PC-3 (cell line): ENCODE measurements at regions not wholly inside any gene's neighbourhood (a gene's known extent, or its start where the extent isn't known, plus 50 kb on each side); places are given as distances from the start of the nearest gene placed in this dataset.

Source experiments
- ATAC-seq: fragments of 200-7000 bp; cut with Tn5 transposase; 2 replicates; pipeline ENCODE4 v1.9.1; 2020; ENCODE audit warnings: mild to moderate bottlenecking, moderate library complexity
- BruUV-seq: library from RNA; stranded (reverse); fragments of 400-500 nt; replicated peaks from 2 replicates; lab custom pipeline; 2021; lab: Mats Ljungman, UMichigan
- CTCF ChIA-PET: fragments of 300-600 bp; sonication (Branson Sonifier 250); formaldehyde crosslinking; loops from one replicate; lab custom pipeline; 2022; ENCODE audit warnings: antibody characterized with exemption; lab: Charles Lee
- POLR2A ChIA-PET: fragments of 300-600 bp; sonication (Branson Sonifier 250); formaldehyde crosslinking; loops from one replicate; lab custom pipeline; 2022; ENCODE audit warnings: antibody characterized with exemption; ENCODE audit not compliant: unreplicated experiment; lab: Charles Lee
- DNase-seq: peaks from one replicate; pipeline ENCODE4 v3.0.0-alpha.2; 2015
- H2AFZ ChIP-seq: fragments of 300-600 bp; sonication (generic); 2 replicates; pipeline ENCODE4 v1.6.0; 2016; ENCODE audit warnings: antibody characterized with exemption, low read length
- H3F3A ChIP-seq: fragments of 300-600 bp; sonication (generic); one replicate; pipeline ENCODE4 v1.6.0; 2017; ENCODE audit warnings: antibody characterized with exemption, low read length, control low read depth, mild to moderate bottlenecking; ENCODE audit not compliant: unreplicated experiment
- H3K27ac ChIP-seq: fragments of 300-600 bp; sonication (generic); 2 replicates; pipeline ENCODE4 v1.5.1; 2016; ENCODE audit warnings: mild to moderate bottlenecking, low read length
- H3K27me3 ChIP-seq: fragments of 300-600 bp; sonication (generic); 2 replicates; pipeline ENCODE4 v1.6.1; 2016; ENCODE audit warnings: low read length, mixed read lengths
- H3K36me3 ChIP-seq: fragments of 300-600 bp; sonication (generic); 2 replicates; pipeline ENCODE4 v1.6.1; 2016; ENCODE audit warnings: low read depth, mixed run types, low read length, mixed read lengths
- H3K4me1 ChIP-seq: fragments of 300-600 bp; sonication (generic); 2 replicates; pipeline ENCODE4 v1.5.1; 2016; ENCODE audit warnings: low read length; ENCODE audit not compliant: insufficient read depth
- H3K4me2 ChIP-seq: fragments of 300-600 bp; sonication (generic); 2 replicates; pipeline ENCODE4 v1.6.0; 2016; ENCODE audit warnings: low read length
- H3K4me3 ChIP-seq: fragments of 300-600 bp; sonication (generic); 2 replicates; pipeline ENCODE4 v1.5.1; 2016; ENCODE audit warnings: mild to moderate bottlenecking, low read length, mixed read lengths
- H3K79me2 ChIP-seq: fragments of 300-600 bp; sonication (generic); 2 replicates; pipeline ENCODE4 v1.6.1; 2017; ENCODE audit warnings: low read length, mixed read lengths
- H3K9ac ChIP-seq: fragments of 300-600 bp; sonication (generic); 2 replicates; pipeline ENCODE4 v1.6.0; 2016; ENCODE audit warnings: mild to moderate bottlenecking, low read length
- H3K9me2 ChIP-seq: fragments of 300-600 bp; sonication (generic); replicated peaks from 2 replicates; pipeline ENCODE4 v1.6.1; 2016; ENCODE audit warnings: mixed run types, low read length, mixed read lengths
- H3K9me3 ChIP-seq: fragments of 300-600 bp; sonication (generic); 2 replicates; pipeline ENCODE4 v1.6.1; 2016; ENCODE audit warnings: low read length, mixed read lengths
- H4K20me1 ChIP-seq: fragments of 300-600 bp; sonication (generic); 2 replicates; pipeline ENCODE4 v1.6.1; 2016; ENCODE audit warnings: low read length, mixed read lengths
- EZH2 ChIP-seq: fragments of 300-600 bp; sonication (generic); IDR thresholded peaks from one replicate; pipeline ENCODE4 v1.6.1; 2017; ENCODE audit warnings: antibody characterized with exemption, mild to moderate bottlenecking, low read length; ENCODE audit not compliant: unreplicated experiment
- EZH2phosphoT487 ChIP-seq: fragments of 300-600 bp; sonication (generic); IDR thresholded peaks from 2 replicates; pipeline ENCODE4 v1.6.1; 2018; ENCODE audit warnings: mild to moderate bottlenecking, antibody characterized with exemption, low read length, borderline replicate concordance
- intact Hi-C: fragments of 100-400 bp; cut with micrococcal nuclease; formaldehyde crosslinking; loops from 2 replicates; pipeline ENCODE4 v1.9.0; 2023
- TF ChIP-seq, protein P1 (sequence below): fragments of 300-600 bp; sonication (generic); conservative IDR thresholded peaks from 2 replicates; pipeline ENCODE4 v1.5.1; 2017; ENCODE audit warnings: antibody characterized with exemption, low read depth, mild to moderate bottlenecking, low read length

DNA sequence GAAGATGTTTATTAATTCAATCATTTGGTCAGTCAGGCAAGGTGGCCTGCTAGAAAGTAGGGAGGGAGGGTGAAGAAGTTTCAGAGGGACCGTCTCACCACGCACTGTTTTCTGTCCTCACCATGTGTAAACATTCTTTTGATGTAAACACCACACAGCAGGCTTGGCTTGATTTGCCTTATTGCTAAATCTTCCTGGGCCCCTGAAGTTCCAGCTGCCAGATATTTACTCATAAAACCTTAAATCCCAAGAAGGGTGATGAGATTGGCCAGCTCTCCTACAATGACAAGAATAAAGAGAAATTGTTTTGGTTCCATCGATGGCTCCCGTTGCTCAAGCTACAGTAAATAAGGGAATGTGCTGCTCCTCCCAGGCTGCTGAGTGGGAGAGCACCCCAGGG, 198.2 kb upstream of the TMTC4 start:
- BruUV-seq, result no TSS peak
- no peak overlapping the region for H3K4me2 ChIP-seq
- no peak for TF ChIP-seq EZH2phosphoT487
- TF ChIP-seq EZH2, result no peak
- TF ChIP-seq, protein P1, sequence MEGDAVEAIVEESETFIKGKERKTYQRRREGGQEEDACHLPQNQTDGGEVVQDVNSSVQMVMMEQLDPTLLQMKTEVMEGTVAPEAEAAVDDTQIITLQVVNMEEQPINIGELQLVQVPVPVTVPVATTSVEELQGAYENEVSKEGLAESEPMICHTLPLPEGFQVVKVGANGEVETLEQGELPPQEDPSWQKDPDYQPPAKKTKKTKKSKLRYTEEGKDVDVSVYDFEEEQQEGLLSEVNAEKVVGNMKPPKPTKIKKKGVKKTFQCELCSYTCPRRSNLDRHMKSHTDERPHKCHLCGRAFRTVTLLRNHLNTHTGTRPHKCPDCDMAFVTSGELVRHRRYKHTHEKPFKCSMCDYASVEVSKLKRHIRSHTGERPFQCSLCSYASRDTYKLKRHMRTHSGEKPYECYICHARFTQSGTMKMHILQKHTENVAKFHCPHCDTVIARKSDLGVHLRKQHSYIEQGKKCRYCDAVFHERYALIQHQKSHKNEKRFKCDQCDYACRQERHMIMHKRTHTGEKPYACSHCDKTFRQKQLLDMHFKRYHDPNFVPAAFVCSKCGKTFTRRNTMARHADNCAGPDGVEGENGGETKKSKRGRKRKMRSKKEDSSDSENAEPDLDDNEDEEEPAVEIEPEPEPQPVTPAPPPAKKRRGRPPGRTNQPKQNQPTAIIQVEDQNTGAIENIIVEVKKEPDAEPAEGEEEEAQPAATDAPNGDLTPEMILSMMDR, result no peak
- H4K20me1 ChIP-seq, result no peaks in the 10 kb centered on the region
- H3K27me3 ChIP-seq, result no peaks in the 10 kb centered on the region
- no peak overlapping the region for H3K9ac ChIP-seq
- no peaks in the 10 kb centered on the region for H3K9me3 ChIP-seq
- H3K9me2 ChIP-seq, result no peaks in the 10 kb centered on the region
- intact Hi-C loops, result no loop called here
- no peaks in the 10 kb centered on the region for H3K79me2 ChIP-seq
- ChIA-PET POLR2A (no interaction called here), CTCF (no interaction called here)
- no peak overlapping the region for H3K4me3 ChIP-seq
- H3K36me3 ChIP-seq, result no peaks in the 10 kb centered on the region
- DNase-seq (no peak), ATAC-seq (no peak)
- H3K27ac ChIP-seq, result no peak overlapping the region
- H3K4me1 ChIP-seq, result peaks cover 13% of the 10 kb centered on the region
- no peak overlapping the region for H2AFZ ChIP-seq
- H3F3A ChIP-seq, result no peaks in the 10 kb centered on the region

DNA sequence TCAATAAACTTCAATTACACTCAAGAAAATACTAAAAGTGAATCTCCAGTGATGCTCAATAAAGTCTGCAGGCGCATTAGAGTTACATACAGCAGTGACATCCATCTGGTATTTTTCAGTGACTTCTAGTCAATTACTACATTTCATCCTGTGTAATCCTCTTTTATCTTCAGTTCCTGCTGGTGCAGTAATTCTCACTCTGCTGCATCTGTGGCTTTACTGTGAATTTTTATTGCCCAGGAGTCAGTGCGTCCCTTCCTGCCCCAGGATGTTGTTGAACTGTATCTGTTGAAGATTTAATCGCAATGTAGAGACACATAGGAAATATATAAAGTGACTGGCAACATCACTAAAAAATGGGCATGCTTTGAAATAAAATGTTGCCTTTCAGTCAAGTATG, 196.3 kb upstream of the TMTC4 start:
- ATAC-seq (no peak), DNase-seq (no peak)
- H3K4me2 ChIP-seq, result no peak overlapping the region
- TF ChIP-seq EZH2phosphoT487 (no peak), EZH2 (no peak)
- TF ChIP-seq, protein P1, result no peak
- CTCF ChIA-PET, result no interaction called here
- no peaks in the 10 kb centered on the region for H3K27me3 ChIP-seq
- H3K27ac ChIP-seq, result no peak overlapping the region
- H3K9ac ChIP-seq, result no peak overlapping the region
- intact Hi-C loops, result no loop called here
- no peaks in the 10 kb centered on the region for H3F3A ChIP-seq
- H3K4me3 ChIP-seq, result no peak overlapping the region
- H2AFZ ChIP-seq, result no peak overlapping the region
- H3K4me1 ChIP-seq, result peaks cover 8% of the 10 kb centered on the region
- no peaks in the 10 kb centered on the region for H3K9me3 ChIP-seq
- H3K79me2 ChIP-seq, result no peaks in the 10 kb centered on the region
- no peaks in the 10 kb centered on the region for H3K36me3 ChIP-seq
- no TSS peak for BruUV-seq
- POLR2A ChIA-PET, result interaction anchor here (0.6 kb wide), 1 partner anchor 156 kb away, joined by 6 read pairs; no protein-coding TSS in a partner anchor
- no peaks in the 10 kb centered on the region for H3K9me2 ChIP-seq
- no peaks in the 10 kb centered on the region for H4K20me1 ChIP-seq

DNA sequence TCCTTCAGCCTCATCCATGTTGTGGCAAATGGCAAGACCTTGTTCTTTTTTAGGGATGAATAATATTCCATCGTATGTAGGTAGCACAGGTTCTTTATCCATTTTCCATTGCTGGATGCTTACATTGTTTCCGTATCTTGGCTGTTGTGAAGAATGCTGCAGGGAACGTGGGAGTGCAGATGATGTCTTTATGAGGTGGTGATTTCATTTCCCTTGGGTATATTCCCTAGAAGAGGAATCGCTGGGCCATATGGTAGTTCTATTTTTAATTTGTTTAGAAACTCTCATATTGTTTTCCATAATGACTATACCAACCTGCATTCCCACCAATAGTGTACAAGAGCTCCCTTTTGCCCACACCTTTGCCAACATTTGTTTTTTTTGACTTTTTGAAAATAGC, 186.3 kb upstream of the TMTC4 start:
- no peaks in the 10 kb centered on the region for H3K9me2 ChIP-seq
- no TSS peak for BruUV-seq
- POLR2A ChIA-PET, result interaction anchor here (0.7 kb wide), 1 partner anchor 670 kb away, joined by 3 read pairs; no protein-coding TSS in a partner anchor
- no peak overlapping the region for H3K9ac ChIP-seq
- H3K9me3 ChIP-seq, result no peaks in the 10 kb centered on the region
- no peaks in the 10 kb centered on the region for H3F3A ChIP-seq
- H3K4me1 ChIP-seq, result no peaks in the 10 kb centered on the region
- no peak for DNase-seq
- no peak overlapping the region for H3K27ac ChIP-seq
- ATAC-seq, result no peak
- CTCF ChIA-PET, result no interaction called here
- H3K27me3 ChIP-seq, result no peaks in the 10 kb centered on the region
- H3K79me2 ChIP-seq, result no peaks in the 10 kb centered on the region
- H4K20me1 ChIP-seq, result no peaks in the 10 kb centered on the region
- no peaks in the 10 kb centered on the region for H3K36me3 ChIP-seq
- TF ChIP-seq, protein P1, result no peak
- TF ChIP-seq EZH2phosphoT487, result no peak
- TF ChIP-seq EZH2, result no peak
- no peak overlapping the region for H3K4me2 ChIP-seq
- H3K4me3 ChIP-seq, result no peak overlapping the region
- intact Hi-C loops, result no loop called here
- no peak overlapping the region for H2AFZ ChIP-seq
